ENCODE measurements at regions not wholly inside any gene's neighbourhood (a gene's known extent, or its start where the extent isn't known, plus 50 kb on each side); places are given as distances from the start of the nearest gene placed in this dataset.

DNA sequence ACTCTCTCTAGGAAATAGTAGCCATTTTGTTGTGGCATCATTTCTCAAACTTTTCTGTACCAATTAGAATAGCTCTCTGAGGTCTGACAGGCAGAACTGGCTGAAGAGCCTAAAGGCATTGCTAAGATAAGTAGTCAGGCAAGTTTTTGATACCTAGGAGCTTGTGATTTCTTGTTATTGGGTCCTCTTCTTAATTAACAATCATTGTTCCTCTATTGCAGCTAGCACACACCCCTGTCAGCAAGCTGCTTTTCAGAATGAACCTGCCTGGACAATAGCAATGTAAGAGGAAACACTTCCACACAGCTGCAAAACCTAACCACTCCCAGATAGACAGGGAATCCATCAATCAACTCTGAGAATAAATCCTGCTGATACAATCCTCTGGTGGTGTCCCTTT is 403.9 kb upstream of the TBL1XR1 start:
- no peak overlapping the region for H3K18ac ChIP-seq (ENCODE audit: extremely low read depth, low read length)
- TF ChIP-seq, protein P1, sequence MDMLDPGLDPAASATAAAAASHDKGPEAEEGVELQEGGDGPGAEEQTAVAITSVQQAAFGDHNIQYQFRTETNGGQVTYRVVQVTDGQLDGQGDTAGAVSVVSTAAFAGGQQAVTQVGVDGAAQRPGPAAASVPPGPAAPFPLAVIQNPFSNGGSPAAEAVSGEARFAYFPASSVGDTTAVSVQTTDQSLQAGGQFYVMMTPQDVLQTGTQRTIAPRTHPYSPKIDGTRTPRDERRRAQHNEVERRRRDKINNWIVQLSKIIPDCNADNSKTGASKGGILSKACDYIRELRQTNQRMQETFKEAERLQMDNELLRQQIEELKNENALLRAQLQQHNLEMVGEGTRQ (IDR thresholded peaks at IDR 0.05; ENCODE audit: low read length): no peak
- TF ChIP-seq EGR1 (IDR thresholded peaks at IDR 0.05; ENCODE audit: borderline replicate concordance, low read depth, low read length) (no peak), CTBP2 (IDR thresholded peaks at IDR 0.05; ENCODE audit: borderline replicate concordance, insufficient read depth, insufficient read length, low read length) (no peak), NANOG (IDR thresholded peaks at IDR 0.05; ENCODE audit: insufficient read depth, low read depth, low read length, poor library complexity, severe bottlenecking) (no peak), TBP (IDR thresholded peaks at IDR 0.05; ENCODE audit: low read depth, low read length) (no peak), SP2 (IDR thresholded peaks at IDR 0.05; ENCODE audit: low read length) (no peak), SP1 (IDR thresholded peaks at IDR 0.05; ENCODE audit: low read depth, low read length) (no peak), ASH2L (IDR thresholded peaks at IDR 0.05; ENCODE audit: low read length) (no peak), YY1 (IDR thresholded peaks at IDR 0.05; ENCODE audit: low read depth, low read length) (no peak), POU5F1 (IDR thresholded peaks at IDR 0.05; ENCODE audit: low read depth, low read length) (no peak), MAFK (IDR thresholded peaks at IDR 0.05; ENCODE audit: low read depth, low read length) (no peak), BRCA1 (IDR thresholded peaks at IDR 0.05; ENCODE audit: low read depth, low read length) (no peak)
- TF ChIP-seq, protein P2, sequence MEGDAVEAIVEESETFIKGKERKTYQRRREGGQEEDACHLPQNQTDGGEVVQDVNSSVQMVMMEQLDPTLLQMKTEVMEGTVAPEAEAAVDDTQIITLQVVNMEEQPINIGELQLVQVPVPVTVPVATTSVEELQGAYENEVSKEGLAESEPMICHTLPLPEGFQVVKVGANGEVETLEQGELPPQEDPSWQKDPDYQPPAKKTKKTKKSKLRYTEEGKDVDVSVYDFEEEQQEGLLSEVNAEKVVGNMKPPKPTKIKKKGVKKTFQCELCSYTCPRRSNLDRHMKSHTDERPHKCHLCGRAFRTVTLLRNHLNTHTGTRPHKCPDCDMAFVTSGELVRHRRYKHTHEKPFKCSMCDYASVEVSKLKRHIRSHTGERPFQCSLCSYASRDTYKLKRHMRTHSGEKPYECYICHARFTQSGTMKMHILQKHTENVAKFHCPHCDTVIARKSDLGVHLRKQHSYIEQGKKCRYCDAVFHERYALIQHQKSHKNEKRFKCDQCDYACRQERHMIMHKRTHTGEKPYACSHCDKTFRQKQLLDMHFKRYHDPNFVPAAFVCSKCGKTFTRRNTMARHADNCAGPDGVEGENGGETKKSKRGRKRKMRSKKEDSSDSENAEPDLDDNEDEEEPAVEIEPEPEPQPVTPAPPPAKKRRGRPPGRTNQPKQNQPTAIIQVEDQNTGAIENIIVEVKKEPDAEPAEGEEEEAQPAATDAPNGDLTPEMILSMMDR (IDR thresholded peaks at IDR 0.05; ENCODE audit: control extremely low read depth in 1 of 3, insufficient read depth in 1 of 3, low read depth in 1 of 3, low read length in 3 of 3): no peak

More for the DNA sequence above, 403.9 kb upstream of the TBL1XR1 start:
- H3K9me3 ChIP-seq (ENCODE audit: insufficient read depth in 2 of 2, low read depth in 1 of 2, low read length in 1 of 2): no peaks in the 10 kb centered on the region
- H3K79me2 ChIP-seq (ENCODE audit: control insufficient read depth in 1 of 2, insufficient read depth in 2 of 2, low read length in 2 of 2): no peaks in the 10 kb centered on the region
- H3K27ac ChIP-seq (ENCODE audit: low read depth, low read length): no peak overlapping the region
- no peak overlapping the region for H3K9ac ChIP-seq (replicated peaks in 1 of 4; ENCODE audit: extremely low read depth in 1 of 4, low read depth in 3 of 4, low read length in 3 of 4)
- H2BK12ac ChIP-seq (ENCODE audit: low read depth, low read length): no peak overlapping the region
- no peak overlapping the region for H3K4ac ChIP-seq (replicated peaks; ENCODE audit: insufficient read length, low read depth, low read length)
- H3K23ac ChIP-seq (ENCODE audit: insufficient read length): no peak overlapping the region
- H3K79me1 ChIP-seq (ENCODE audit: low read depth, low read length): no peaks in the 10 kb centered on the region
- H4K5ac ChIP-seq (ENCODE audit: insufficient read length, low read depth, low read length): no peak overlapping the region
- H2BK120ac ChIP-seq (replicated peaks; ENCODE audit: low read depth, low read length): no peak overlapping the region
- H3K4me1 ChIP-seq (replicated peaks in 1 of 4; ENCODE audit: control insufficient read depth in 3 of 4, insufficient read depth in 4 of 4, low read length in 3 of 4): peaks cover 0 to 12% (median 7%) of the 10 kb centered on the region in 4 experiments; a peak in 6 of 7 replicates
- H3K23me2 ChIP-seq (ENCODE audit: low read depth, low read length): no peaks in the 10 kb centered on the region
- FAIRE-seq (no peak), DNase-seq (ENCODE audit: low read depth in 1 of 2, low spot score in 2 of 2) (no peak)
- H2BK20ac ChIP-seq (ENCODE audit: low read length): no peak overlapping the region
- ChIA-PET CTCF (ENCODE audit: partially characterized antibody) (interaction anchor here (1.1 kb wide), 1 partner anchor 10 kb away, joined by 4 read pairs; no protein-coding TSS in a partner anchor), POLR2A (ENCODE audit: partially characterized antibody) (no interaction called here)
- no peaks in the 10 kb centered on the region for H3K27me3 ChIP-seq (replicated peaks in 1 of 4; ENCODE audit: control insufficient read depth in 3 of 4, extremely low read depth in 1 of 4, insufficient read depth in 3 of 4, low read length in 3 of 4)
- no peak overlapping the region for H3K56ac ChIP-seq (replicated peaks; ENCODE audit: insufficient read length, low read depth, low read length)
- no peaks in the 10 kb centered on the region for H3K36me3 ChIP-seq (ENCODE audit: control insufficient read depth in 2 of 4, insufficient read depth in 4 of 4, low read length in 3 of 4)
- H2BK15ac ChIP-seq (ENCODE audit: low read length): no peak overlapping the region
- no peak overlapping the region for H2BK5ac ChIP-seq (ENCODE audit: low read depth, low read length)
- no peaks in the 10 kb centered on the region for H4K20me1 ChIP-seq (replicated peaks in 1 of 2; ENCODE audit: control insufficient read depth in 1 of 2, insufficient read depth in 2 of 2, low read length in 2 of 2)
- no peak overlapping the region for H4K91ac ChIP-seq (replicated peaks; ENCODE audit: insufficient read length, low read length)
- no peak overlapping the region for H2AFZ ChIP-seq (ENCODE audit: low read length)
- H3K4me3 ChIP-seq (ENCODE audit: extremely low read depth in 1 of 4, insufficient read depth in 2 of 4, low read depth in 3 of 4, low read length in 4 of 4): no peak overlapping the region
- H2AK5ac ChIP-seq (ENCODE audit: low read depth, low read length): no peak overlapping the region
- no peak overlapping the region for H4K8ac ChIP-seq (ENCODE audit: extremely low read depth, insufficient read depth, low read length)
- no peak overlapping the region for H3K4me2 ChIP-seq (ENCODE audit: insufficient read depth in 1 of 2, low read depth in 2 of 2, low read length in 2 of 2)
- H3K14ac ChIP-seq (ENCODE audit: insufficient read length): no peak overlapping the region
